A204.1 (cell line): ENCODE measurements at regions not wholly inside any gene's neighbourhood (a gene's known extent, or its start where the extent isn't known, plus 50 kb on each side); places are given as distances from the start of the nearest gene placed in this dataset.

ENCODE experiments used
- FAIRE-seq: peaks from 2 replicates; lab custom pipeline; 2012; peaks lifted over from hg19 to GRCh38; lab: Jason Lieb, UNC

- no peak for FAIRE-seq
Observed at GRCh38 chr2:122885436-122885835, 1130.0 kb downstream of the TSN start.

DNA sequence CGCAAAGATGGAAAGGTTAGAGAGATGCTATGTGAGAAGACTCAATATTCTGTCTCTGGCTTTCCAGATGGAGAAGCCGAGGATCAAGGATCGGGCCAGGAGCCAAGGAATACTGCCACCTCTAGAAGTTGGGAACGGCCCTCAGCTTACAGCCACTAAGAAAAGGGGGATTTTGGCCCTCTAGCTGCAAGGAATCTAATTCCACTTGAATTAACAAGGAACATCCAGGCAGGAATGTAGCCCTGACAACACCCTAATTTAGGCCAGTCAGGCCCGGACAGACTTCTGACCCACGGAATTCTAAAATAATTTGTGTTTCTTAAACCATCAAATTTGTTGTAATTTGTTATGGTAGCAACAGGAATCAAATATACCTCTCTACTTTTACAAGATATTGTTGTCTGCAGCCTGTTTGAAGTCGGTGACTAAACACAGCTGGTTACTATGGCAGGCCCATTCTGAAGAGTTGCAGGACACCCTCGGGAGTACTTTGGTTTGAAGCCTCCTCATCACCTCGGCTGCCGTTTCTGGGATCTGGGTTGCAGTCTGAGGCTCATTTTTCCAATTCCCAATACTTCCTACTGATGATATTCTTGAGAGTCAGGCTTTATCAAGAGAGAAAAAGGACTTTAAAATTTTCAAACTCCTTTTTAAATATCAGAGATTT, 1131.2 kb downstream of the TSN start:
- no peak for FAIRE-seq

GRCh38 chr2:122899614-122900013, 1125.5 kb upstream of the CNTNAP5 start:
- no peak for FAIRE-seq

- no peak for FAIRE-seq
Observed at GRCh38 chr2:122905431-122905830, 1119.7 kb upstream of the CNTNAP5 start.

GRCh38 chr2:122908159-122908558, 1116.9 kb upstream of the CNTNAP5 start:
- FAIRE-seq: no peak

DNA sequence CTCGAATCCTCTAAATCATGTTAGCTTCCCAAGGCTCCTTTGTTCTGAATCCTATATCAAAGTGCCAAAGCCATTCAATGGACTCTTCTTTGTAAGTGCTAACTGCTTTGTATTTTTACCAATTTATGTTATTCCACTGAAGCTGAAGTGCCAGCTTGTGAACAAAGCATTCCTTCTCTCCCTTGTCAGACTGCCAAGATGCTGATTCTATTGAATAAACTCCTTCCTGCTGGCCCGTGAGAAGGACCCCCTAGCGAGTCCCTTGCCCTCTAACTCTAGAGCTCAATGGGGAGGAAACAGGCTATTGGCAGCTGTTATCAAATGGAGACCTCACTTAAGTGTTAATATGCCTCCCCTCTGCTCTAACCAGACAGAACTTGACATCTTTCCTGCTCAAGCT, 1097.9 kb upstream of the CNTNAP5 start:
- no peak for FAIRE-seq

DNA sequence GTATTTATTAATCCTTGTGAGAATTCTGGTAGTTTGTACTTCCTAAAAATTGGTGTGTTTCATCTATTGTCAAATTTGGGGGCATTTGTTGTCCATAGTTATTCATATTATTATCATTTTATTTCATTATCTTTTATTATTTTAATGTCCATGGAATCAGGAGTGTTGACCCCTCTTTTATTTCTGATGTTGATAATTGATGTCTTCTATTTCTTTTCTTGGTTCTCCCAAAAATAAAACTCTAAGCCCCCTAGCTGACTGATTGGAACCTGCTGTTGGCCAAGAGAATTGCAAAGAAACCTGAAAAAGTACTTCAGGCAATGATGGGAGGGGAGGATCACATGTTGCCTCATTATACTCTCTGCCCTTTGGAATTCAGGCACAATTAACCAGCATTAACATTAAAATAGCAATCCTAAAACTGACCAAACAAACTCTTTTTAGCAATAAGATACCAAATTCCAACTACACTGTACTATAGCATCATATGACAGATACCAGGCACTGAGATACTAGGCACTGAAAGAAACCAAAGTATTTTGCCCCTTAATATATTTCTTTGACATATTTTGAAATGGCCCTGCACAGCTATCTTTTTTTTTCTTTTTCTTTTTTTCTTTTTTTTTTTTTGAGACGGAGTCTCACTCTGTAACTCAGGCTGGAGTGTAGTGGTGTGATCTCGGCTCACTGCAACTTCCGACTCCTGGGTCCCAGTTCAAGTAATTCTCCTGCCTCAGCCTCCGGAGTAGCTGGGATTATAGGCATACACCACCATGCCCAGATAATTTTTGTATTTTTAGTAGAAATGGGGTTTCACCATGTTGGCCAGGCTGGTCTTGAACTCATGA, 1097.2 kb upstream of the CNTNAP5 start:
- FAIRE-seq: no peak

DNA sequence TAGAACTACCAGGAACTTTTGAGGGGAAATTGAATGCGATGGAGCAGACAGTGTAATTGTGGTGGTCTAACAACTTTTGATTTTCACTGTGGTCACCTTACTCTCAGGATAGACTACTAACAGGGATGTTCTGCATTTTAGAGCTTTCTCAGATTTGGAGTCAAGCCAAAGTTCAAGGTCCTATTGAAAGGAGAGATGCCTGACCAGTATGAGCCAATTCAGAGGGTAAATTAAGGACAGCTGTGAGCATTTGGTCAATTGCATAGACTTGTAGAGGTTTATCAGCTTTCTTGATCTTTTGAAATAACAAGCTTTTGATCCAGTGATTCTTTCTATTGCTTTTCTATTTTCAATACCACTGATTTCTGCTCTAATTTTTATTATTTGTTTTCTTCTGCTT, 1095.7 kb upstream of the CNTNAP5 start:
- FAIRE-seq: no peak

DNA sequence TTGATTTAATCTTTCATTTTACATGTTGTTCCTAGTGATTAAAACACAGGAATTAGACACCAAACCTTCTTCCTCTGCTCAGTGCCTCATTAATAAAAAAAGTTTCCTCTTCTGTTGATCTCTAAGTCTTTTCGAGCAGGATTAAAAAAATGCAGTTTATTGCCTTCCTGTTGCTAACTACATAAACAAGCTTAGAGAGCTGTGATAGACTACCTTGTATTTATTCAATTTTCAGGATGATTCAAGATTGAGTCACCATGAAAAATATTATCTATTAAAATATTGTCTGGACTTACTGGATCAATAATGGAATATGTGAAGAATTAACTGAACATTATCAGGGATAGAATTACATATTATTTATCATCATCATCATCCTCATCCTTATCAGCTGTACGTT, 1089.6 kb upstream of the CNTNAP5 start:
- FAIRE-seq: no peak

DNA sequence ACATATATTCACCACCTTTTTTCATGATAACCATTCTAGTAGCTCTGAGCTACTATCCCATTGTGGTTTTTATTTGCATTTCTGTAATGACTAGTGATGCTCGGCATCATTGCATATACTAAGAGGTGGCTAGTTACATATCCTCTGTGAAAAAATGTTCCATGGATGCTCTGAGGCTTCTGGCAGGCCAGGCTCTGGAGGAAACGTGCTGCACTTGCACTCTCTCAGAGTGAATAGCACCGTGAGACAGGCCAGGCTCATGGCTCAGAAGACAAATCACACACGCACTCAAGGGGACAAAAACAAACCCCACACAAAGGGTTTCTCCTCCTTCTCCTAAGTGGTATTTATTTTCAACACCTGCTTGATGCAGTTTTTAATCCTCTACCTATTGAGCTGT, 1085.3 kb upstream of the CNTNAP5 start:
- no peak for FAIRE-seq

DNA sequence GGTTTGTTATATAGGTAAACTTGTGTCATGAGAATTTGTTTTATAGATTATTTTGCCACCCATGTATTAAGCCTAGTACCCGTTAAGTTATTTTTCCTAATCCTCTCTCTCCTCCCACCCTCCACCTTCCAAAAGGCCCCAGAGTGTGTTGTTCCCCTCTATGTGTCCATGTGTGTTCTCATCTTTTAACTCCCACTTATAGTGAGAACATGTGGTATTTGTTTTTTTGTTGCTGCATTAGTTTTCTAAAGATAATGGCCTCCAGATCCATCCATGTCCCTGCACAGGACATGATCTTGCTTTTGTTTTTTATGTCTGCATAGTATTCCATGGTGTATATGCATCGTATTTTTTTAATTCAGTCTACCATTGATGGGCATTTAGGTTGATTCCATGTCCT, 1075.6 kb upstream of the CNTNAP5 start:
- FAIRE-seq: no peak

DNA sequence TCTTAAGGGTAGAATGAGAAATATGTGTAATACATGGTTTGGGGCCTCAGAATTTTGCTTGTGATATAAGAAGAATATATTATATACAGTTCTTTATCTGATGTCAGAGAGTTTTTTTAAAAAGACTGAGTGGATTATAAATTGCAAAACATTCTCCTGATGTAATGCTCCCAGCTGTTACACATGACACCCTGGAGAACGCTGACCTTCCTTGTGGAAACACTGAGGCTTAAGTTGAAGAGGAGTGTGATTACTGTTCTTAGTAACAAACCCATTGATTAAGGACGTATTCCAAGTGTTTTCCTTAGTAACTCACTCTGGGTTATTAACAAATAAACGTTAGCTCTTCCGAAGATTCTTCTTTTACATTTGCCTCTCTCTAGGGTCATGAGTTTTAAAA, 1069.3 kb upstream of the CNTNAP5 start:
- FAIRE-seq: no peak

DNA sequence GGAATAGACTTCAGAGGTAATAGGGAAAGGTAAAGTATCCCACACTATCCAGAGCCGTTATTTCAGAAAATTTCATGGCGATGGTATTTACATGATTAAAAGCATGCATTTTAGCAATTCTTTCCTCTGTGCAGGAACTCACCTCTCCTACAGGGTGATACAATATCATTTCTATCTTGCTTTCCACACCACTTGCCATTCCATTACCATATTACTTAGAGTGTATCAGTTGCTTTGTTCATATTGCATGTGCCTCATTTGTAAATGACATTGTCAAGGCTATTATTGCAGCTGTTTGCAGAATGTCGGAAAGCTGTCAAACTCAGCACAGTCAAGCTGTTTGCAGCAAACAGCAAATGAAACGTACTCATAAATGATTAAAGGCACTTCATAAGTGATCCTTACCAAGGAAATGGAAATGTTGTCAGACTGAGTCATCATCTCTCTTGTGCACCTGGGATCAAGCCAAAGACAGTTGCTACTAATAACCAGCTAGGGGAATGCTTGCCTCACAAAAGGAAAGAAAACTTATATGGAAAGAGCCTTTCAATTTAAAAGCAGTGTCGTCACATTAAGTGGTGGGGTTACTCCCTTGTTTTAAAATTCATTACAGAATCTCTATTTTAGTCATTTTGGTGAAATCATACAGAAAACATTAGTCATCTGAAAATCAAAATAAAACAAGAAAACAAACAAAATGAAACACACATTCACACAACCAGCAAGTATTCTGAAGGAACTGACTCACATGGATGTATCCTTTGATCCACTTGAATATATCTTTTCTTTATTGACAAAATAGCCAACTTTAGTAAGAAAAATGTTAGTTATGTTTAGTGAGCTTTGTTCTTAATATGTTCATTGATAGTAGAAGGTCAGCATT, 1064.1 kb upstream of the CNTNAP5 start:
- FAIRE-seq: no peak

DNA sequence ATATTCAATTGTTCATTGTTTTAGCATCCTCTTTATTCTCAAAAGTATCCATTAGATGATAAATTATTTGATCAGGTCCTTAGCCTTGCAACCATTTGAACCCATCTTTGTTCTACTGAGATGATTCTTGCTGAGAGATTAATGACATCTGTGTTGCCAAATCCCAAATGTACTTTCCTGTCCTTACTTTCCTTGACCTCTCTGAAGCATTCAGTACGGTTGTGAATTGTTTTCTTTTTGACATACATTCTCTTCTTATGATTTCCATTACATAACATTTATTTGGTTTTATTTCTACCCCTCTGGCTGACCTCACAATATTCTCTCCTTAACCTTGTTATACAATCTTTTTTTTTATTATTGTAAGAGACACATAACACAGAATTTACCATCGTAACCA, 1058.6 kb upstream of the CNTNAP5 start:
- no peak for FAIRE-seq

DNA sequence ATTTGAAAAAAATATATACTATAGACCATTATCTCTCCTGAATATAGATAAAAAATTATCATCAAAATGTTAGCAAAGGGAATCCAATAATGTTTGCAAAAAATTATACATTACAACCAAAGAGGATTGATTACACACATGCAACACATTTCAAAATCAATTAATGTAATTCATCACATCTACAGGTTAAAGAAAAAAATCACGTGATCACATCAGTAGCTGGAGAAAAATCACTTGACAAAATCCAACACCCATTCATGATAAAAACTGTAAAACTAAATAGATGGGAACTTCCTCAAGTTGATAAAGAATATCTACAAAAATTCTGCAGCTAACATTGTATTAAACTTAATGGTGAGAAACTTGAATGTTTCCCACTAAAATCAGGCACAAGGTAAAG, 1047.5 kb upstream of the CNTNAP5 start:
- no peak for FAIRE-seq

DNA sequence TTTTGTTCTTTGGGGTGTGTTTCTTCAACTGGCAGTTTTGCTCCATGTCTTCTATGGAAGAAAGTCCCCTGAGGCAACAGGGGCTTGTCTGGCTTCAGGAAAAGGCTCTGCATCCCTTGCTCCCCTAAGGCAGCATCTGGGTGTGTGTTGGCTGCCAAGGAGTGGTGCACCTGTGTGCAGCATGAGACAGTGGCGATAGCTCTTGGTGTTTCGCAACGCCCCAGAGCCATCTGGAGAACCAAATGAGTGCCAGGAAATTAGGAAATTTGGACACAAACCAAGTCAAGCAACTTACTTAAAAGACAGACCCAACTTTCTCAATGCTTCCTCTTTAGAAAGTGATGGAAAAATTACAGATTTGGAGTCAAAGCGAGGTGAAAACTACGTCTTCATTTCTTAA, 1044.4 kb upstream of the CNTNAP5 start:
- FAIRE-seq: no peak

DNA sequence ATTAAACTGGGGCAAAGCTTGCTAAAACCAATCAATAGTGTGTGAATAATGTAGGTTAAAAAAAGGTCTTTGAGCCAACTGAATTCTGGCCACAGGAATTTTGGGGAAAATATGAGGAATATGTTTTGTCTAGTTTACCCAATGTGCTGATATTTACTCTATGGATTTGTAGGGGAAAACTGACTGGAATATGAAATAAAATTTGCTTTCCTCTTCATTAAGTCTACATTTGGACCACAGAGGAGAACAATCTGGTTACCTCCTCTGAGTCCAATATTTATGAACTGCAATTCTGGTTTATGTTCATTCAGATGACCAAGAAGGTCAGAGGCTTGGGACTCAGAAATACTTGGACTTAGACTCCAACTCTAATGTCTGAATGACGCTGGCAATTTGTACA, 1042.2 kb upstream of the CNTNAP5 start:
- no peak for FAIRE-seq

- no peak for FAIRE-seq
Observed at GRCh38 chr2:122988395-122989221, 1036.5 kb upstream of the CNTNAP5 start.

GRCh38 chr2:122993592-122993991, 1031.5 kb upstream of the CNTNAP5 start:
- no peak for FAIRE-seq

DNA sequence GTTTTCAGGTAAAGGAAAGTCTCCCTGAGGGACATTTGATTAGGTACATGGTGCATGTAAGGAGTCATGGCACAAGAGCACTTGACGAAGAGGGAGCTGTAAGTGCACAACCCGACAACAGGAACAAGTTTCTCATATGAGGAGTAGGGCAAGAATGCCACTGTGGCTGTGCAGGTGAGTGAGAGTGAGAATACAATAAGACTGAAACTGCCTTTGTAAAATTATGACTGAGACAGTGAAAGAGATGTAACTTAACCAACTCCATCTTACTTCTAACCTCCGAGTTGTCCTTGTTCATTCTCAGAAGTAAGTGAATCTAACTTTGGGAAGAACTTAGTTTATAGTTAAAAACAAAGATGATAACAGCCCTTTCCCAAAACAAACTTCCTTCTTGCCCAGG, 1025.8 kb upstream of the CNTNAP5 start:
- no peak for FAIRE-seq

- FAIRE-seq: no peak
Observed at GRCh38 chr2:122999821-123000220, 1025.3 kb upstream of the CNTNAP5 start.

DNA sequence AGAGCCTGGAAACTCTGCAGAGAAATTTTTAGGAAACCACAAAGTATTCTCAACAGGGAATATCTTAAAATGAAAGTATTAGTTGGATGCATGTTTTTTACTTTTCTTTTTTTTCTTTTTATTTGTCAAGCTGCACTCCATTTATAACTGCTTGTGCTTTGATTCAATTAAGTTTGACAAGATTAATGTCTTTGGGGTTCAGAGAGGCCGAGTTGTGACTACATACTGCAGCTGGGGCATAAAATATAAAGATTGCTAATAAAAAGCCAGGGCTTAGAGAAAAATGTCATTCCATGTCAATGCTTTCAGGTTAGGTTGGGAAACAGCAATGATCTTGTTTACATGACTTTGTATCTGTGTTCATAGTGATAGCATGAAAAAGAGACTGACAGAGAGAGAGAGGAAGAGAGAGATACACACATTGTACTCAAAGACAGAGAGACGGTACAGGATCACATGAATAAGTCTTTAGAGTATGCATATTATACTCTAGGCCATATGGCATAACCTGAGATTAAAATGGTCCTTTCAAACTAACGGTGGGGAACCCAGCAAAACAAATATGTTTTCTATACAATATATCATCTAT, 1022.3 kb upstream of the CNTNAP5 start:
- no peak for FAIRE-seq
